Neural cell (in vitro differentiated cells): ENCODE measurements at regions not wholly inside any gene's neighbourhood (a gene's known extent, or its start where the extent isn't known, plus 50 kb on each side); places are given as distances from the start of the nearest gene placed in this dataset.

ENCODE experiments used
- EP300 ChIP-seq: fragments of 450-650 bp; conservative IDR thresholded peaks from 2 replicates; pipeline ENCODE4 v1.6.1; 2014; ENCODE audit warnings: antibody characterized with exemption, mild to moderate bottlenecking, moderate library complexity; ENCODE audit not compliant: poor library complexity, severe bottlenecking
- EZH2 ChIP-seq: fragments of 200-600, 300-800 bp; shearing (Covaris generic), sonication (generic); IDR thresholded peaks from 2 replicates; pipeline ENCODE4 v1.6.1; 2014; ENCODE audit warnings: antibody characterized with exemption, low read length, borderline replicate concordance, mild to moderate bottlenecking; ENCODE audit not compliant: insufficient read depth, poor library complexity, severe bottlenecking
- POLR2AphosphoS5 ChIP-seq: IDR thresholded peaks from 2 replicates; pipeline ENCODE4 v1.6.1; 2012
- RAD21 ChIP-seq: fragments of 450-650 bp; conservative IDR thresholded peaks from 2 replicates; pipeline ENCODE4 v1.6.1; 2014; ENCODE audit warnings: antibody characterized with exemption, mild to moderate bottlenecking, moderate library complexity
- TAF1 ChIP-seq: IDR thresholded peaks from 2 replicates; pipeline ENCODE4 v1.6.1; 2012; ENCODE audit warnings: low read depth
- TF ChIP-seq, protein P1 (sequence below): fragments of 450-650 bp; IDR thresholded peaks from 2 replicates; pipeline ENCODE4 v1.5.1; 2014; ENCODE audit warnings: antibody characterized with exemption, mild to moderate bottlenecking, moderate library complexity; ENCODE audit not compliant: poor library complexity, severe bottlenecking

DNA sequence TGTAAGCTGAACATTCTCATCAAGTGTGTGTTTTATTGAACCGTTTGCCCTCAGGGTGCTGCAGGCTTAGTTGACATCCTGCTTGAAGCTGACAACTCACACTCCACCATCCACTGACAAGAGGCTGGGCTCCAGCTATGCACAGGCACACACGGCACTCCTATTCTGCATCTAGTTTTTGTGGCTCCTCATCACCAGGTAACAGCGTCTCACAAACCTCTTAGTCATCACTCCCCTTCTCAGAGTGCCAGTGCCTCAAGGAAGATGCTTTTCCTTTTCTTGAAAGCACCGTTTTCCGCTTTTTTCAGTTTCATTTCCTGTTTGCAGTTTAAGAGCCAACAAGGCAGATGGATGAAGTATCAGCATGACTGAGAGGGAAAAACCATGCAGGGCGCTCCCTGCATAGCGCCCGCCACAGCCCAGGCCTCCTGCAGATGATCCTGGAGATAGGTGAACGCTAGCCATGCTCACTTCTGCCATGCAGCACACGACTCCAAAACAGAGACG lies 491.2 kb downstream of the COG6 start:
- TF ChIP-seq, protein P1, sequence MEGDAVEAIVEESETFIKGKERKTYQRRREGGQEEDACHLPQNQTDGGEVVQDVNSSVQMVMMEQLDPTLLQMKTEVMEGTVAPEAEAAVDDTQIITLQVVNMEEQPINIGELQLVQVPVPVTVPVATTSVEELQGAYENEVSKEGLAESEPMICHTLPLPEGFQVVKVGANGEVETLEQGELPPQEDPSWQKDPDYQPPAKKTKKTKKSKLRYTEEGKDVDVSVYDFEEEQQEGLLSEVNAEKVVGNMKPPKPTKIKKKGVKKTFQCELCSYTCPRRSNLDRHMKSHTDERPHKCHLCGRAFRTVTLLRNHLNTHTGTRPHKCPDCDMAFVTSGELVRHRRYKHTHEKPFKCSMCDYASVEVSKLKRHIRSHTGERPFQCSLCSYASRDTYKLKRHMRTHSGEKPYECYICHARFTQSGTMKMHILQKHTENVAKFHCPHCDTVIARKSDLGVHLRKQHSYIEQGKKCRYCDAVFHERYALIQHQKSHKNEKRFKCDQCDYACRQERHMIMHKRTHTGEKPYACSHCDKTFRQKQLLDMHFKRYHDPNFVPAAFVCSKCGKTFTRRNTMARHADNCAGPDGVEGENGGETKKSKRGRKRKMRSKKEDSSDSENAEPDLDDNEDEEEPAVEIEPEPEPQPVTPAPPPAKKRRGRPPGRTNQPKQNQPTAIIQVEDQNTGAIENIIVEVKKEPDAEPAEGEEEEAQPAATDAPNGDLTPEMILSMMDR: no peak
- TF ChIP-seq EZH2: no peak
- no peak for TF ChIP-seq TAF1
- TF ChIP-seq RAD21: no peak
- TF ChIP-seq EP300: no peak
- no peak for TF ChIP-seq POLR2AphosphoS5
